HS-5 (cell line): ENCODE measurements at regions not wholly inside any gene's neighbourhood (a gene's known extent, or its start where the extent isn't known, plus 50 kb on each side); places are given as distances from the start of the nearest gene placed in this dataset.
"Not testable (repeated sequence)": the region's sequence is repeated elsewhere in the genome, so short reads cannot be mapped to it uniquely, and the experiment has no call there.

Experiments used
- DNase-seq: peaks from one replicate; pipeline ENCODE4 v3.0.0-alpha.2; 2012; ENCODE audit warnings: low read depth

- DNase-seq = no peak
Observed at GRCh38 chr14:82587226-82587625, 1053.6 kb upstream of the SEL1L start.

- DNase-seq = no peak
Observed at GRCh38 chr14:82595466-82595865, 1061.8 kb upstream of the SEL1L start.

GRCh38 chr14:82602794-82603193, 1069.1 kb upstream of the SEL1L start:
- no peak for DNase-seq

GRCh38 chr14:82604819-82605218, 1071.2 kb upstream of the SEL1L start:
- DNase-seq = no peak

- no peak for DNase-seq
Observed at GRCh38 chr14:82621881-82622450, 1088.3 kb upstream of the SEL1L start.

- no peak for DNase-seq
Observed at GRCh38 chr14:82626156-82627066, 1092.8 kb upstream of the SEL1L start.

DNA sequence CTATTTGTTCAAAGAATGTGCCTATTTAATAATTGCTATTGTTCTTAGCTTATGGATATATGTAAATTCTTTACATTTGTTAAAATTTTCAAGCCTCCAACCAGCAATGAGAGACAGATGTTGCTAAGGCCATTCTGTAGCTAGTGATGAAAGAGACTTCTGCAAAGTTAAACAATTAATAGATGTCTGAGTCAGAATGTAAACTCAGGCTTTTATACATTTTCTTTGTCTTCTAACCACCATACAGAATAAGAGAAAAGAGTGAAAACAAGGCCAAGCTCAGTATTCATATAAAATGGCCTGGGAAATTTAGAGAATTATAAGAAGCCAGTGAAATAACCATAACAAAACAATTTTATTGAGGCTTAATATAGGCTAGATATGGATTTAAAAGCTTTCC, 1102.3 kb upstream of the SEL1L start:
- DNase-seq = no peak

GRCh38 chr14:82636426-82636825, 1102.8 kb upstream of the SEL1L start:
- no peak for DNase-seq

DNA sequence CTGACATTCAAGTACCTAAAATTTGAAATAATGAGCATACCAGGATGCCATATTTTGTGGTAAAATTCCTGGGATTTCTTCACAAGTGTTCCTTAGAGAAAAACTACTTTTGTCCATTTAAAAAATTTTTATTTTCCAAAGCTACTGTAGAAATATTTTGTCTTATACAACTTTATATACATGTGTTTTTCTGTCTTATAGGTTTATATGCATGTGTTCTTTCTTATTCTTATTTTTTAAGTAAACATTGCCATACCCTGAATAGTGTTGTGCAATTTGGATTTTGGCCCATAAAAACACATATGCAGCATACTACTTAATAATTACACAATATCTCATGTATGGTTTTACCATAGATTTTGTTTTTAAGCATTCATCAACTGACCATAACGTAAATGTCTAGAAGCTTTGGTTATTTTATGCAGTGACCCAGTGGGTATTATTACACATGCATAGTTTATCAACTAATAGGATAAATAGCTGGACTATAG, 1107.4 kb upstream of the SEL1L start:
- DNase-seq = no peak

DNA sequence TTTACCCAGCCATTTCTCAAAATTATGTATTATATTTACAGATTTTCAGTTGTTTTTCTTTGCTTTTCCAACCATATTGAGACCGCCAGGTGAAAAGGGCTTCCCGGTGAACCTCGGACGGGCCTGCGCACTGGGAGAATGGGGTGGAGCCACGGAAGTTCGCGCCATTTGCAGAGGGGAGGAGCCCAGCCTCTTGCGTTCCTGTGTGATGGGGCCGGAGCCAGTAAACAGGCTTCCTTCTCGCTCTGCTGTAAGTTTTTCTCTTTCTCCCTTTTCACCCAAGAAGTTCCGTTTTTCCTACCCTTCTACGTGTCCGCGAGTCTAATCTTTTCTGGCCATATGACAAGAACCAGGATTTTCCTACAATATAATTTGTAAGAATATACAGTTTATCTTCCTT, 1108.8 kb upstream of the SEL1L start:
- DNase-seq = no peak

- no peak for DNase-seq
Observed at GRCh38 chr14:82647088-82647810, 1113.6 kb upstream of the SEL1L start.

DNA sequence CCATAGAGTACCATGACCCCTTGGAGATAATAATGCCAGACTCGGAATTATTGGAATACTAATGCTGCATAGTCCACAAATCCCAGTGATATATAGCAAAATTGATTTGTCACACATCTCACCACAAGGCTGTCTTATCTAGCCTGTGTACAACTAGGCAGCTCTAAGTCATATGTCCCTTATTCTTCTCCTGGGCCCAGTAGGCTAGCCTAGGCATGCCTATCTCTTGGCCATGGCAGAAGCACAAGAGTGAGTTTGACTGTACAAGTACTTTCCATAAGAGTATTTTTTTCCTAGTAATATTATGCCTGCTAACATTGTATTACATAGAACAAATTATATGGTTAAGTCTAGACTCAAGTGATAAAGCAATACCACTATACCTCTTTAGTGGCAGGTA, 1122.1 kb upstream of the SEL1L start:
- no peak for DNase-seq

DNA sequence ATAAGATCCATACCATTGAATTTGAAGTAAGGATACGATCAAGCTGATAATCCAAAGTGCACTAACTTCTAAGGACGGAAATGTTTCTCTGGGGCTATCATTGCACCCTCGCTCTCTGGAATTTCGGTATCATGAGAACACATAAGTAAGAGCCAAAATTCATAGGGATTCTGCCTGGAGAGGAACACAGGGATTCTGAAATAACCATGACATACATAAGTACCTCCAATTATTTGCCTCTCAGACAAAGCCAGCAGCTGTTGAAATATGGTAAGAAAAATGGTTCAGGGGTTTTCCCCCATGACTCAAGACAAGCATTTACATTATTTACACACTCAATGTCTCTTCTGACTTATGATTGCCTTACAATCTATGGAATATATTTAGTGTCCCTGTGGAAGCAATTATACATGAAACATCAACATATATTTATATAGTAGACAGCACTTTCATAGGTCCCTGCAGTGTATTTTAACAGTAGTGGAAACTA, 1123.6 kb upstream of the SEL1L start:
- DNase-seq = no peak

DNA sequence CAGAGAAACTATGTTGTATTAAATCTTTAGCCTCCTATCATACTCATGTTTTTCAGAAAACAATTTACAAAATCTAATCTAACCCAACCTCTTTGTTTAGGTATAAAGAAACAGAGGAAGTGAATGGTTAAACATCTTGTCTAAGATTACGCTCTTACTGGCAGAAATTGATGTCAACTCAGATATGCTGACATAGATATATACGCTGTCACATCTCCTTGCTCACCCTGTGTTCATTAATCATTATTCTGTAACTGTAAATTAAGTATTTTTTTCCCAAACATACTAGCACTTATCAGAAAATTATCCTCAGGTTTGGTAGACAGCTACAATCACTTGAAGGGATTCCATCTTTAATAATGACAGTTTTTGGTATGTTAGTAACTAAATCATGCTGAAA, 1127.6 kb upstream of the SEL1L start:
- DNase-seq = no peak

DNA sequence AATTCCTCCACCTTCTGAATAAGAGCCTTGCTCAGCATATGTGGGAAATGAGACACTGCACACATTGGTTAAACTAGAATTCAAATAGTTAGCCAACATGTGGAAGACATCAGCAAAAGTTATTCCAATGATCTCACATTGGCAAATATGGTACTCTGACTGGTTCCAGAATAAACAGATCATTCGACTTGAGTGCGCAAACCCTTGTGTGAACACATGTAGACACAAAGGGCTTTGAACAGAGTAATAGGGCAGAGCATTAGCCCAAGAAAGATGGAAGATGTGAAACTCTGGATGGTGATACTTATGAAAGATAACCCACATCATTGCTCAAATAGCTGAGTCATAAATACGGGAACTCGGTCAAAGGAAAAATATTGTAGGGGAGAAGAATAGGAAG, 1133.4 kb upstream of the SEL1L start:
- peak; percentile 32 for DNase-seq

- no peak for DNase-seq
Observed at GRCh38 chr14:82667501-82667900, 1133.8 kb upstream of the SEL1L start.

DNA sequence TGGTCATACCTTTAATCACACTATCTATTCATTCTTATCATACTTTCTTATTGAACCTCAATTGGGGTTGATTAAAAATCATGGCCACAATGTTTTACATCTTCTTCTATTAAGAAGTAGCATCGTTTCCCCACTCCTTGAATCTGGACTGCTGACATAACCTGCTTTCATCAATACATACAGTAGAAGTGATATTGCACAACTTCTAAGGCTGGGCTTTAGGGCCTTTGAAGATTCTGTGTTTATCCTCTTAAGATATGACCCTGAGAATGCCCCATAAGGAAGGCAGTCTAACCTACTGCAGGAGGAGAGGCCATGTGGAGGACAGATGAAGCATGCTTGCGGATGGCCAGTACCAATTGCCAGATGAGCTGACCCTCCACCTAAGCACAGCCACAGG, 1142.8 kb upstream of the SEL1L start:
- DNase-seq = no peak

DNA sequence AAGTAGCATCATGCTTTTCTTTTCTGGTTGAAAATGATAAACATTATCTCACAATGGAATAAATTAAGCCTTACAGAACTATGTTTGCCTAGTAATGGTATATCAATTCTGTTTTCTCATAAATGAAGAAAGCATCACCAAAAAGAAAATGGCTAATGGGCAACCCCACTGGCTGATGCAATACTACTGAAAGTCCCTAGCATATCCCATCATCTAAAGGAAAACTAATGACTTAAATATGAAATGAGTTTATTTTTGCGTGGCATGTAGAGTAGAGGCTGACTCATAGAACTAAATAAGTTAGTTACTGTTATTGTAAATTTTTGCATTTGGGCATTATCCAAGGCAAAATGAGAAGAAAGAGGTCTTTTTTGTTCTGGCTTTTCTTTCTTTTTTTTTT, 1156.3 kb upstream of the SEL1L start:
- DNase-seq = peak; percentile 9

DNA sequence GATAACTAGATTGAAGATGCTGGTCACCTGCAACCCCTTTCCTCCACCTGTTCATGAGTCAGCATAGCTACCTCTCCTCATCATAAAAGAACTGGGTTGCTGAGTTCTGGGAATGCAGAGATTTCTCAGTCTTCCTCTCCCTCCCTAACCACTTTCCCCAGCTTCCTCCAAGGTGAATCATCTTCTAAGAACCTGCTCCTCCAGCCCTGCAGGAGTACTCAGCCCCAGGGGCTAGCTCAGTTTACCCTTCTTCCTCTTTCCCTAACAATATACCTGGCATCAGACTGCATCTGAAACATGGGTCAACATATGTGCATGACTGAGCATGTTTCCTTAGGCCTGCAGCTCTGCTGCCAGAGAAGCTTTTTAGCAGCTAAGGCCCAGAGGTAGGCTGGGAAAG, 1157.5 kb upstream of the SEL1L start:
- not testable (repeated sequence) for DNase-seq

DNA sequence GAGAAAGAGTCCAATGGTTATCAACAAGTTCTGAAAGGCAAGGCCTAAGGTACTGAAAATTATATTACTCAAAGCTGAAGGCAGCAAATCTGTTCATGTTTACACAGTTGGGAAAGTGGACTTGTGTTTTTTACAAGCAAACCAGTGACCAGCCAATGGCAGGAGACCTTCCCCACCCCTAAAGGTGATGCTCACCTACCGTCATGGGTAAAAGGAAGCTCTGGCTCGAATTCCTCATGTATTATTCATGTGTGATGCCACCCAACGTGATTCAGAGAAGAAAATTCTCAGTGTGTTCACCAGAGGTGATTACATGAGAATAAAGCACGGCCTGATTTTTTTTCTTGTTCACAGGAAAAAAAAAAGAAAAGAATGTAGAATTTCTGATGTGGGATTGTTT, 1161.2 kb upstream of the SEL1L start:
- DNase-seq = no peak

GRCh38 chr14:82704218-82704617, 1170.6 kb upstream of the SEL1L start:
- DNase-seq = no peak

GRCh38 chr14:82710267-82710841, 1176.7 kb upstream of the SEL1L start:
- DNase-seq = no peak
